ENCODE measurements at regions not wholly inside any gene's neighbourhood (a gene's known extent, or its start where the extent isn't known, plus 50 kb on each side); places are given as distances from the start of the nearest gene placed in this dataset.
"Not testable (repeated sequence)": the region's sequence is repeated elsewhere in the genome, so short reads cannot be mapped to it uniquely, and the experiment has no call there.

- no peak for DNase-seq
- intact Hi-C loops (cut with DNase I, micrococcal nuclease) = no loop called here
- ATAC-seq = no peak
These were observed 364.2 kb upstream of the CNTN3 start for GRCh38 chr3:74978684-74979083.

DNA sequence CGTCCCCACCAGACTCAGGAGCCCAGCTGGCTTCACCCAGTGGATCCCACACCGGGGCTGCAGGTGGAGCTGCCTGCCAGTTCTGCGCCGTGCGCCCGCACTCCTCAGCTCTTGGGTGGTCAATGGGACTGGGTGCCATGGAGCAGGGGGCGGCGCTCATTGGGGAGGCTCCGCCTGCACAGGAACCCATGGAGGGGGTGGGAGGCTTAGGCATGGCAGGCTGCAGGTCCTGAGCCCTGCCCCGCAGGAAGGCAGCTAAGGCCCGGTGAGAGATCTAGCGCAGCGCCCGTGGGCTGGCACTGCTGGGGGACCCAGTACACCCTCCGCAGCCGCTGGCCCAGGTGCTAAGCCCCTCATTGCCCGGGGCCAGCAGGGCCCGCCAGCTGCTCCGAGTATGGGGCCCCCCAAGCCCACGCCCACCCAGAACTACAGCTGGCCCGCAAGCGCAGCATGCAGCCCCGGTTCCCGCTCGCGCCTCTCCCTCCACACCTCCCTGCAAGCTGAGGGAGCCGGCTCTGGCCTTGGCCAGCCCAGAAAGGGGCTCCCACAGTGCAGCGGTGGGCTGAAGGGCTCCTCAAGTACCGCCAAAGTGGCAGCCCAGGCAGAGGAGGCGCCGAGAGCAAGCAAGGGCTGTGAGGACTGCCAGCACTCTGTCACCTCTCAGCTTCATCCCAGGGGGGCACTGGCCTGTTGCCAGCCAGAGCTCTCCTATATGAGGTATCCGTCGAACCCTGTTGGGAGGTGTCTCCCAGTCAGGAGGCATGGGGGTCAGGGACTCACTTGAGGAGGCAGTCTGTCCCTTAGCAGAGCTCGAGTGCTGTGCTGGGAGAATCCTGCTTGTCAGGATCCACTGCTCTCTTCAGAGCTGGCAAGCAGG is 370.8 kb upstream of the CNTN3 start:
- DNase-seq; ATAC-seq; intact Hi-C loops (cut with DNase I, micrococcal nuclease): not testable (repeated sequence)

GRCh38 chr3:74988095-74988494 is 373.6 kb upstream of the CNTN3 start:
- intact Hi-C loops (cut with DNase I, micrococcal nuclease) = no loop called here
- ATAC-seq (no peak), DNase-seq (no peak)

DNA sequence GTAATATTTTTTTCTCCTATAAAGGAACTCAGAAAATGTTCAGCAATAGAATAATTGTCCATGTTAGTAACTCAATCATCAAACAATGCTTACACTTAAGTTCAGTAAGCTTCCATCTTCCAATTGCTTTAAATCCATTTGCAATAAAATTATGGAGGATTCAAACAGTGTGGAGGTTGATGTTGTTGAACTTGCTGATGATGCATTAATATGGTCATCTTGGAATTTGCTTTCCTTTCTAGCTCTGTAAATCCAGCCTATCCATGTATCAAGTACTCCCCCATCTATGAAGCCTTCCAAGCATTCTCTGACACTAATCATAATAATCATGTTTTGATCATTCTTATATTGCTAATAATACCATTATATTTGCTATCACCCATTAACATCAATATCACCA is 378.4 kb upstream of the CNTN3 start:
- DNase-seq = no peak
- intact Hi-C loops (cut with DNase I, micrococcal nuclease) = no loop called here
- ATAC-seq = no peak

- intact Hi-C loops (cut with DNase I, micrococcal nuclease) = no loop called here
- ATAC-seq (no peak), DNase-seq (no peak)
These were observed 386.9 kb upstream of the CNTN3 start for GRCh38 chr3:75001330-75001729.

- intact Hi-C loops (cut with DNase I, micrococcal nuclease) = no loop called here
- ATAC-seq (no peak), DNase-seq (no peak)
These were observed 398.4 kb upstream of the CNTN3 start for GRCh38 chr3:75012791-75013331.

DNA sequence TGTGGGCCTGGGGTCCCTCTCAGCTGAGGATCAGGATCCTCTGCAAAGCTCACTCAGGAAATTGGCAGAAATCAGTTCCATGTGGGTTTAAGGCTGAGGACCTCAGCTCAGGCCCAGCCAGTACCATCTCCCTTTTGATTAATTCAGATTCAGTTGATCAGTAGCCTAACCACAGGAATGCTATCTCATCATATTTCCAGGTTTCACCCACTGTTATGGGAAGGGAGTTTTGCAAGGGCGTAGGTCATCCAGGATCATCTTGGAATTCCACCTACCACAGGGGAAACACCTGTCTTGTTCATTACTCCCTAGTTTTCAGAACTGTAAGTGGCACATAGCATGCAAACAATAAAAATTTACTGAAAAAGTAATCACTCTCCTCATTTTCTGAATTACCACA is 399.5 kb upstream of the CNTN3 start:
- intact Hi-C loops (cut with DNase I, micrococcal nuclease) = no loop called here
- DNase-seq (no peak), ATAC-seq (no peak)

GRCh38 chr3:75015280-75015679 is 400.8 kb upstream of the CNTN3 start:
- ATAC-seq (no peak), DNase-seq (no peak)
- intact Hi-C loops (cut with DNase I, micrococcal nuclease) = no loop called here

DNA sequence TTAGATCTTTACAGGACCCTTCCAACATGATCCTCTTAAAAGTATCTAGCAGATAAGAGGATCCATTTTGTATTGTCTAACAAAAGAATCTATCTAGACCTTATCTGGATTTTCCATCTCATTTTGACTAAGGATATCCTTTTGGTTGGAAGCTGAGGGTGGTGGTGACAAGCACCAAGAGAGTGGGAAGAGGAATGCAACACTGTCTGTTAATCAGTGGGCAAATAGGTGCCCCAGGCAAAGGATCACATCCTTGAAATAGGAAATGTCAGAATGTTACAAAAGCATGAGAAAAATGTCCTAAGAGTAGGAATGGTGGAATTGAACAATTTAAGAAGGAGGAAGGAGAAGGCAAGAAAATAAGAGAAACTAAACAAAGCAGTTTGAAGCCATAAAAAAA is 420.7 kb upstream of the CNTN3 start:
- intact Hi-C loops (cut with DNase I, micrococcal nuclease) = no loop called here
- ATAC-seq (no peak), DNase-seq (no peak)

DNA sequence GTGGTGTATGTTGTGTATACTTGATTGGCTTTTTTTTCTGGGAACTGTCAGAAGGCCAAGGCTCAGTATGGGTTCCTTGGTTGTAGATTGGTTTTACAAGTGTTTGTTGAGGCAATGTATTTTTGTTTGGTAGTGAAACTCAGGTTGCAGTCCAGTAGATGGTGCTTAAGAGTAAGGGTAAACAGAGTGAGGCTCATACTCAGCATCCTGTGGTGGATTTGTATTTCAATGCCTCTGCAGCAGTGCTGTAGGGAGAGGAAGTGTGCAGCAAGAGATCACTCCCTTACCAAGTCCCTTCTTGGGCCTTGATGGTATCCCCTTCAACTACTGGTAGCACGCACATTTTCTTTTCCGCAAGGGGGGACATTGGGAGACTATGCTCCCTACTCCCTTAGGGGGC is 428.5 kb upstream of the CNTN3 start:
- intact Hi-C loops (cut with DNase I, micrococcal nuclease) = no loop called here
- ATAC-seq = no peak

DNA sequence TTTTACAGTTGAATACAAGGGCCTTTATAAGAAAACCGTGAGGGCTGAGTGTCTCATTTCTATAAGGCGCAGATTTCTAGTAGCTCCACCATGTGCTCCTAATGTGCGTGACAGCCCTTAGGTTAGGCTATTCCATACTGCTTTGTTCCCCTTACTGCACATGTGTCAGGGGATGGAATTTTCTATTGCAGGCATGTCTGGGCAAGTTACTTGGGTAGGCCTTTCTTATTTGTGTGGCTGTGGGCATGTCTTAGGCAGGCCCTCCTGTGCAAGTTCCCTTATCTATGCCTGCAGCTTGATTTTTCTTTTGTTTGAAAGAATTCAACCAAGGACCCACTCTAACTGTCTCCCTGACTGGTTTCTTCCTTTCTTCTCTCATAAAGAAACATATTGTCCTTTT is 434.2 kb upstream of the CNTN3 start:
- ATAC-seq = no peak
- DNase-seq = no peak
- intact Hi-C loops (cut with DNase I, micrococcal nuclease) = no loop called here

More for the DNA sequence above, 428.5 kb upstream of the CNTN3 start:
- DNase-seq = no peak

DNA sequence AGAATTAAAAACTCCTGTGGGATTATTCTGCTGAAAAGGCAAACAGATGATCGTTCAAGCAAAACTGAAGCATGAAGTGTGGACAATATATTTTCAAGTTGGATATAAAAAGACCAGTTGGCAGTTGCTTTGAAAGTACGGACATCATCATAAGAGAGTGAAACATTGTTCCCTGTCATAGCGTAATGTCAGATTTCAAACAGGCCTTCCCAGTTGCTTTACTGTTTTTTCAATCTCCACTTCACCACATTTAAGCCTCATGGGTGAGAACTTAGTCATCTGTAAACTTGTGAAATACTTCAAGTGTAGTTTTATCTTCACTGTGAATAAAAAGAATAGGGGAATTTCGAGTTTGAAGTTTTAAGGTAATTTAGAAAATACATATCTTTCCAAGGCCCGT is 435.1 kb upstream of the CNTN3 start:
- no peak for ATAC-seq
- intact Hi-C loops (cut with DNase I, micrococcal nuclease) = no loop called here
- no peak for DNase-seq

DNA sequence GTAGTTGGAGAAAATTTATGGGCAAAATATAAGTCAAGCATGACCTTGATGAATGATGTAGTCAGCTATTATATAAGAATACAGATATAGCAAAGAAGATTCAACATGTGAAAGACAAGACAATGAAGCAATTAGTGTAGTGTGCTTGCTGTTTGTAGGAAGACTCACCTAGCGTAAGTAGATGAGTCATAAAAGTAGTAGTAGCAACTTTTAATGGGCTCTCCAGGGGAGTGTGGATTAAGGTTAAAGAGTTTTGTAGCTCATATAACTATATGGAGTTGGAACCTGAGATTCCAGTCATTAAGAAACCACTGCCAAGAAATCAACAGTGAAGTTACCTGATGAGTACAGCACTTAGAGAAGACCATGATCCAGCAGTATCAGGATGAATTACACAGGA is 444.7 kb upstream of the CNTN3 start:
- intact Hi-C loops (cut with DNase I, micrococcal nuclease) = no loop called here
- DNase-seq (no peak), ATAC-seq (no peak)

DNA sequence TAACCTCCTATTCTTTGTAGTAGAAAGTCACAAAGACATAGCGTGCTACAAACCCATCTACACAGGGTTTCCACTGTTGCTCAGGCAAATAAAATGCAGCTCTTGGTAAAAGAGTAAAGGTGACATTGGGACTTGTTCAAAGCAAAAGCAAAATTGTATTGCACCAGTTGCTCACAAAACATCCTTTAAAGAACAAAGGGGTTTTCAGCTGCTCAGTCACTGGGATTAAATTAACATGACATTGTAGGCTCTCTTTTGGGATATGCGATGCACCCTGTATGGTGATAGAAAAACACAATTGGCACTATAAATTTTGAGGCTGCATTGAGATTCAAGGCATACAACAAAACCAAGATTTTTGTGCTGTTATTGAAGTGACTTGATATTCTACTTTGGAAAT is 447.3 kb upstream of the CNTN3 start:
- intact Hi-C loops (cut with DNase I, micrococcal nuclease) = no loop called here
- no peak for DNase-seq
- no peak for ATAC-seq

GRCh38 chr3:75075158-75075557 is 460.7 kb upstream of the CNTN3 start:
- ATAC-seq (no peak), DNase-seq (no peak)
- intact Hi-C loops (cut with DNase I, micrococcal nuclease) = no loop called here

- intact Hi-C loops (cut with DNase I, micrococcal nuclease) = no loop called here
- ATAC-seq = no peak
These were observed 462.0 kb upstream of the CNTN3 start for GRCh38 chr3:75076481-75076880.

DNA sequence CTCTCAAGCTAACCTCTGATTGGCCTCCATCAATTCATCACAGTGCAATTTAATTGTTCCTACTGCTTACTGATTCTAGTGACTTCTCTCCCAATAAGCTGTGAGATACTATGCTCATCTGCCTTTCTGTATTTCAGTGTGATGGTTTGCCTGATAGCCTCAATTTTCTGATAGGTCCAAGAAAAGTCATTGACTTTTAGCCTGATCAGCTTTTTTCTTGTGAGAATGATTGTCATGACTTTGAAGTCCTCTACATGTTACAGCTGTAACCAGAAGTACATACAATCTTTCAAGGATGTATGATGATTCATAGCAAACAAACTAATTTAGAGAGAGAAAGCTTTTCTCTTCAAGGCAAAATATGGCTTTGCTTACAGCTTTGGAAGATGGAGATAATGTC is 463.8 kb upstream of the CNTN3 start:
- no peak for DNase-seq
- ATAC-seq = no peak
- intact Hi-C loops (cut with DNase I, micrococcal nuclease) = no loop called here

More at GRCh38 chr3:75076481-75076880, 462.0 kb upstream of the CNTN3 start:
- no peak for DNase-seq

DNA sequence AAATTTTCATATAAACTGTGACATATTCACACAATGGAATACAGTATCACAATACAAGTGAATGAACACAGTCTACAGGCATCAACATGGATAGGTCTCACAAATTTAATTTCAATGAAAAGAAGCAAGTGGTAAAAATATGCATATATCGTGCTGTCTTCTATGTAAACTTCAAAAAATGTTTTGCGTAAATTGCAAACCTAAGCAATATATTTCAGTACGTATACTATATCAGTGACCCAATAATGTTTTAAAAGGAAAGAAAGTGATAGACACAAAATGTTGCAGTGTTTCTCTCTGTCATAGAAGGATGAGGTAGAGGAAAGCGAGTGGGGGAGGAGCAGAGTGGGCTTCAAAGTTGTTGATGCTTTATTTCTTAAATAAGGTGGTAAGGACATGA is 468.4 kb upstream of the CNTN3 start:
- intact Hi-C loops (cut with DNase I, micrococcal nuclease) = no loop called here
- no peak for ATAC-seq
- no peak for DNase-seq

GRCh38 chr3:75089841-75090240 is 475.4 kb upstream of the CNTN3 start:
- DNase-seq (no peak), ATAC-seq (no peak)
- intact Hi-C loops (cut with DNase I, micrococcal nuclease) = no loop called here

DNA sequence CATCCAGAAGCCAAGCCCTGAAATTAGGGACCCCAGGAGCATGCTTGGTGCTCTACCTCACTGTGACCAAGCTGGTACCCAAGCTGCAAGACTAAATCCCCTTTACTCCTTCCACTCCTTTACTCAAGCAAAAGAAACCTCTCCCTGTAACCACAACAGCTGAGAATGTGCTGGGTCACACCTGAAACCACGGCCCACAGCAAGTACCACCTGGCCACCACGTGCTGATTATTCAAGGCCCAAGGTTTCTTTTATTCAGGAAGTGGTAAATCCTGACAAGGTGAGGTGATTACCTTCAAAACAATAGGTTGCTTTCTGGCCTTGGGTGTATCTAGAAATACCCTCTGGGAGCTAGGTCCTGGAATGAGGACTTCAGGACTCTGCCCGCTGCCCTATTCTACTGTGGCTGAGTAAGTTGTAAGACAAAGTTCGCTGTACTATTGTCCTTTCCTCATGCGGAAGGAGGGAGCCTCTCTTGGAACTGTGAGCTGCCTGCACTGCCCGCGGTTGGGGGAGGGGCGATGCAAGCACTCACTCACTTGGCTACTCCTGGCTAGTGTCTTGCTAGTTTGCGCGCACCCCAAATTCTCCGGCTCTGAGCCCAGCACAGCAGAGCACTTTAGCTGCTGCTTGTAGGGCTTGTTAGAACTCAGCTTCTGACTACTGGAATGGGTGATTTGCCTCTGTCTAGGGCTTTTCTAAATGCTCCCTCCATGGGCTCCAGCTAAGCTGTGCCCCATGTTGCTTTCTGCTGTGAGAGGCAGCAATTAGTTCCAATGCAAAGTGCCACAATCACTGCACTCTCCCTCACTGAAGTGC is 487.1 kb upstream of the CNTN3 start:
- intact Hi-C loops (cut with DNase I, micrococcal nuclease) = no loop called here
- no peak for ATAC-seq
- DNase-seq = no peak

All from left colon (tissue), 2 donors.